ENCODE measurements at regions not wholly inside any gene's neighbourhood (a gene's known extent, or its start where the extent isn't known, plus 50 kb on each side); places are given as distances from the start of the nearest gene placed in this dataset.
A peak's percentile ranks its signal among the peaks of the same experiment; 100 is the strongest.

DNA sequence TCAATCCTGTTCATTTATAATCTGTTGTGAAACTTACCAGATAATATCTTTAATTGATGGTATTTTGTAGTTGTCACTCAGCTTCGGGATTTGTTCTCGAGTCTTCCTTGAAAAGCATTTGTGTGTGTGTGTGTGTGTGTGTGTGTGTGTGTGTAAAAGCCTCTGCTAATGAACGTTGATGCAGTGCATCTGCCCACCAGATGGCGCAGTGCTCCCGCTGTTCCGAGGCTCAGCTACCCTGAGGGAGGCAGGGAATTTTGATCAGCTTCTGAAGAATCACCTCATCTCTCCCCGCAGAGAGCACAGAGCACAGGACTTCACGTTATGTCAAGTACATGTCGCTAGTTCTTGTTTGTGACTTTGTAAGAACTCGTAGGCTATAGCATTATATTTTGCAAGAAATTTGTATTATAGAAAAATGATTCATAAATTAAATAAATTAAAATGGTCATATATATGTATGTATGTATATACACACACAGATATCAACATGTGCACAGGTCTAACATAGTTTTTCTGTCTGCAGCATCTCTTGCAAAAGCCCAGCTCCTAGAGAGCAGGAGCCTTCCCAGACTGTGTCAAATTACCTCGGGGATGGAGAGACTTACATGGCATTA lies 316.7 kb upstream of the IGFBP7 start:
- Histone ChIP-seq H3K27me3 (no peaks in the 10 kb centered on the region), H3K9me3 (no peaks in the 10 kb centered on the region), H3K4me3 (no peak overlapping the region), H3K36me3 (no peaks in the 10 kb centered on the region), H3K4me1 (no peaks in the 10 kb centered on the region), H3K27ac (no peak overlapping the region)
- ATAC-seq (ENCODE audit: low FRiP score in 2 of 2) (peak in 1 of 2 donors; percentile 79), DNase-seq (peak; percentile 42 to 58)
- no peak for TF ChIP-seq POLR2AphosphoS5 (IDR thresholded peaks at IDR 0.05)
- TF ChIP-seq POLR2A (IDR thresholded peaks at IDR 0.05), result no peak
- TF ChIP-seq, protein P1, sequence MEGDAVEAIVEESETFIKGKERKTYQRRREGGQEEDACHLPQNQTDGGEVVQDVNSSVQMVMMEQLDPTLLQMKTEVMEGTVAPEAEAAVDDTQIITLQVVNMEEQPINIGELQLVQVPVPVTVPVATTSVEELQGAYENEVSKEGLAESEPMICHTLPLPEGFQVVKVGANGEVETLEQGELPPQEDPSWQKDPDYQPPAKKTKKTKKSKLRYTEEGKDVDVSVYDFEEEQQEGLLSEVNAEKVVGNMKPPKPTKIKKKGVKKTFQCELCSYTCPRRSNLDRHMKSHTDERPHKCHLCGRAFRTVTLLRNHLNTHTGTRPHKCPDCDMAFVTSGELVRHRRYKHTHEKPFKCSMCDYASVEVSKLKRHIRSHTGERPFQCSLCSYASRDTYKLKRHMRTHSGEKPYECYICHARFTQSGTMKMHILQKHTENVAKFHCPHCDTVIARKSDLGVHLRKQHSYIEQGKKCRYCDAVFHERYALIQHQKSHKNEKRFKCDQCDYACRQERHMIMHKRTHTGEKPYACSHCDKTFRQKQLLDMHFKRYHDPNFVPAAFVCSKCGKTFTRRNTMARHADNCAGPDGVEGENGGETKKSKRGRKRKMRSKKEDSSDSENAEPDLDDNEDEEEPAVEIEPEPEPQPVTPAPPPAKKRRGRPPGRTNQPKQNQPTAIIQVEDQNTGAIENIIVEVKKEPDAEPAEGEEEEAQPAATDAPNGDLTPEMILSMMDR (IDR thresholded peaks at IDR 0.05), result peak in 5 of 6 experiments; percentile 38 to 68 (median 51)
- WGBS, 2 donors, result 6 to 12% methylated on average over 11 of the region's 11 CpGs

DNA sequence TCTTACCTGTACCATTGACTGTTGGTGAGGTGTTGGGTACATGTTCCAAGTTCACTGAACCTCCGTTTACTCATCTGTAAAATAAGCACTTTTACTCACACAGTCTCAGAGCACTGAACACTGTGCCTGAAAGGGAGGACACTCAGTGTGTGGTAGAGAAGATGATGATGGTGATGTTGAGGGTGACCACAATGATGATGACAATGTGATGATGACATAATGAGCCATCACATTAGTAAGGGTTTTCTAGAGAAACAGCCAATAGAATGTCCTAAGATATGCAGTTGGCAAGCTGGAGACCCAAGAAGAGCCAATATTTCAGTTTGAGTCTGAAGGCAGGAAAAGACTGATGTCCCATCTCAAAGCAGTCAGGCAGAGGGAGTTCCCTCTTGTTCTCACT lies 315.4 kb upstream of the IGFBP7 start:
- no peaks in the 10 kb centered on the region for H3K9me3 ChIP-seq
- H3K36me3 ChIP-seq, result no peaks in the 10 kb centered on the region
- 77 to 85% methylated on average over 1 of the region's 1 CpG for WGBS, 2 donors
- no peaks in the 10 kb centered on the region for H3K27me3 ChIP-seq
- H3K27ac ChIP-seq, result no peak overlapping the region
- DNase-seq (no peak), ATAC-seq (ENCODE audit: low FRiP score in 2 of 2) (no peak)
- no peak overlapping the region for H3K4me3 ChIP-seq
- TF ChIP-seq EP300 (IDR thresholded peaks at IDR 0.05) (no peak), POLR2A (IDR thresholded peaks at IDR 0.05) (no peak), POLR2AphosphoS5 (IDR thresholded peaks at IDR 0.05) (no peak)
- TF ChIP-seq, protein P1 (IDR thresholded peaks at IDR 0.05), result no peak
- H3K4me1 ChIP-seq, result no peaks in the 10 kb centered on the region

DNA sequence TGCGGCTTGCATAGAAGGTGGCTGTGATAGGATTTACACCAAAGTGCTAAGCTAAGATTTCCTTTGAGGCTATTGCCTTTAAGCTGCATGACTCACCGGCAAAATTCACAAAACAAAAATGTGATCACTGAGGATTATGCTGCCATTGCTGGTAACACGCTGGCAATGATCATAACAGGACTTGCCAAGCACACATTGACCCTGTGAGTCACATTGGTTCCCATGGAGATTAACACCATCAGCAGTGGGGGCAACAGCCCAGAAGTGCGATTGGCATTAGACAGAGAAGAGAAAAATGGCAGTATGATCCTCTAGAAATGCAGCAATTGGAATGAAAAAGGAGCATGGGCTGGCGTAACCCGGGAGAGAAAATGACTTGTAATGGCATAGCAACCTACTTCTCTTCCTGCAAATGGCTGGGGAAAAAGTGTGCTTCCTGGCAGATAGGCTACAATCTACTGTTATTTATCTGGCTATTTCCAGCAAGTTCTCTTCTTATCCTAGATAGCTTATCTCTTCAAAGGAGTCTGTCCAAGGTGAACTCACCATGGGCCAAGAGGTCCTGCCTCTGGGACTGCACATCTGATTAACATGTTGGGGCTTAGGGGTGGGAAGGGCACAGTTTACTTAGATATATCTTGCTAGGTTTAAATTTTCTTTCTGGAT lies 314.2 kb upstream of the IGFBP7 start:
- Histone ChIP-seq H3K27me3 (no peaks in the 10 kb centered on the region), H3K27ac (no peak overlapping the region), H3K4me3 (no peak overlapping the region), H3K9me3 (no peaks in the 10 kb centered on the region), H3K4me1 (no peaks in the 10 kb centered on the region), H3K36me3 (no peaks in the 10 kb centered on the region)
- peak in 1 of 2 donors; percentile 18 for ATAC-seq (ENCODE audit: low FRiP score in 2 of 2)
- whole genome bisulfite sequencing, 2 donors, result 68 to 69% methylated on average over 6 of the region's 6 CpGs
- TF ChIP-seq, protein P1 (IDR thresholded peaks at IDR 0.05), result no peak
- no peak for TF ChIP-seq POLR2AphosphoS5 (IDR thresholded peaks at IDR 0.05)
- no peak for TF ChIP-seq POLR2A (IDR thresholded peaks at IDR 0.05)
- no peak for TF ChIP-seq EP300 (IDR thresholded peaks at IDR 0.05)
- no peak for DNase-seq

DNA sequence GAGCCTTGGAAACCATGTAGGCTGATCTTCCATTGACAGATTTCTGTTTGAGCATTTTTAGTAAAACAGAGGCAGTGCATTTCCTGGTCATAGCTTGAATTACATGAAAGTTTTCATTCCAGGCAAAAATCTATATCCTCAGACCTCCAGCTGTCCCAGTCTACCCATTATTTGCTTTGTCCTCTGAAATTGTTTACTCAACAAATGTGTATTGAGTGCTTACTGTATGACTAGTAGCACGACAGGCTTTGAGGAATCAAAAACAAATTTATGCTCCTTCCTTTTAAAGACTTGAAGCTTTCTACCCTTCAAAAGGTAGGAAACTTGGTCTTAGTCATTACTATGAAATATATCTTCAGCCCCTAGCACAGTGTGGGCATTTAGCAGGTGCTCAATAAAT lies 307.9 kb upstream of the IGFBP7 start:
- TF ChIP-seq, protein P1 (IDR thresholded peaks at IDR 0.05), result no peak
- TF ChIP-seq EP300 (IDR thresholded peaks at IDR 0.05), result no peak
- no peak for TF ChIP-seq POLR2A (IDR thresholded peaks at IDR 0.05)
- no peak for TF ChIP-seq POLR2AphosphoS5 (IDR thresholded peaks at IDR 0.05)
- 29 to 35% methylated on average over 1 of the region's 1 CpG for WGBS, 2 donors
- Histone ChIP-seq H3K27me3 (no peaks in the 10 kb centered on the region), H3K9me3 (no peaks in the 10 kb centered on the region), H3K4me3 (no peak overlapping the region), H3K4me1 (no peaks in the 10 kb centered on the region), H3K27ac (no peak overlapping the region), H3K36me3 (no peaks in the 10 kb centered on the region)
- no peak for DNase-seq
- ATAC-seq (ENCODE audit: low FRiP score in 2 of 2), result no peak
